Hepatocyte (in vitro differentiated cells): ENCODE measurements at regions not wholly inside any gene's neighbourhood (a gene's known extent, or its start where the extent isn't known, plus 50 kb on each side); places are given as distances from the start of the nearest gene placed in this dataset.

Source experiments
- DNase-seq: peaks from one replicate; pipeline ENCODE4 v3.0.0-alpha.2; 2016; ENCODE audit warnings: low spot score
- H2AFZ ChIP-seq: fragments of 200-600 bp; sonication (generic); 2 replicates; pipeline ENCODE4 v1.6.0; 2016; ENCODE audit warnings: antibody characterized with exemption, mild to moderate bottlenecking
- H3K27ac ChIP-seq: fragments of 200-600 bp; sonication (generic); 2 replicates; pipeline ENCODE4 v1.5.1; 2016; ENCODE audit warnings: mild to moderate bottlenecking
- H3K27me3 ChIP-seq: fragments of 200-600 bp; sonication (generic); 2 replicates; pipeline ENCODE4 v1.6.1; 2016
- H3K36me3 ChIP-seq: fragments of 200-600 bp; sonication (generic); replicated peaks from 2 replicates; pipeline ENCODE4 v1.5.1; 2016; ENCODE audit warnings: low read depth; ENCODE audit not compliant: insufficient read depth
- H3K4me1 ChIP-seq: fragments of 200-600 bp; sonication (generic); 2 replicates; pipeline ENCODE4 v1.5.1; 2016; ENCODE audit warnings: mild to moderate bottlenecking, moderate library complexity; ENCODE audit not compliant: insufficient read depth
- H3K4me2 ChIP-seq: fragments of 200-600 bp; sonication (generic); 2 replicates; pipeline ENCODE4 v1.6.0; 2016
- H3K4me3 ChIP-seq: fragments of 200-600 bp; sonication (generic); 2 replicates; pipeline ENCODE4 v1.5.1; 2016; ENCODE audit warnings: mild to moderate bottlenecking
- H3K79me2 ChIP-seq: fragments of 200-600 bp; sonication (generic); 2 replicates; pipeline ENCODE4 v1.6.0; 2017; ENCODE audit warnings: mild to moderate bottlenecking
- H3K9me2 ChIP-seq: fragments of 200-600 bp; sonication (generic); replicated peaks from 2 replicates; pipeline ENCODE4 v1.6.0; 2017; ENCODE audit warnings: mild to moderate bottlenecking; ENCODE audit not compliant: insufficient read depth
- H3K9me3 ChIP-seq: fragments of 200-600 bp; sonication (generic); 2 replicates; pipeline ENCODE4 v1.5.1; 2016; ENCODE audit warnings: low read depth, mild to moderate bottlenecking
- H4K20me1 ChIP-seq: fragments of 200-600 bp; sonication (generic); 2 replicates; pipeline ENCODE4 v1.6.0; 2016; ENCODE audit warnings: mild to moderate bottlenecking; ENCODE audit not compliant: insufficient read depth, poor library complexity, severe bottlenecking
- CTCF ChIP-seq: fragments of 200-600 bp; sonication (generic); IDR thresholded peaks from 2 replicates; pipeline ENCODE4 v1.5.1; 2016; ENCODE audit warnings: antibody characterized with exemption, mild to moderate bottlenecking; ENCODE audit not compliant: poor library complexity
- EZH2 ChIP-seq: fragments of 200-600 bp; sonication (generic); IDR thresholded peaks from 2 replicates; pipeline ENCODE4 v1.6.1; 2016; ENCODE audit warnings: antibody characterized with exemption, mild to moderate bottlenecking, borderline replicate concordance
- EZH2phosphoT487 ChIP-seq: fragments of 200-600 bp; sonication (generic); IDR thresholded peaks from one replicate; pipeline ENCODE4 v1.6.1; 2018; ENCODE audit warnings: antibody characterized with exemption, mild to moderate bottlenecking, low read depth, moderate library complexity; ENCODE audit not compliant: unreplicated experiment, severe bottlenecking
- WGBS: methylation state at CpG from one replicate; pipeline ENCODE4 v1.1.6; 2016; ENCODE audit warnings: low lambda C conversion rate; ENCODE audit errors: missing lambda C conversion rate; 5-methylcytosine and 5-hydroxymethylcytosine counted together

- Histone ChIP-seq H3K27ac (no peak overlapping the region), H2AFZ (no peak overlapping the region), H3K9me2 (peaks cover 2% of the 10 kb centered on the region), H4K20me1 (no peaks in the 10 kb centered on the region), H3K79me2 (no peaks in the 10 kb centered on the region), H3K4me3 (no peak overlapping the region), H3K27me3 (no peaks in the 10 kb centered on the region), H3K4me2 (no peak overlapping the region), H3K36me3 (no peaks in the 10 kb centered on the region), H3K9me3 (no peaks in the 10 kb centered on the region), H3K4me1 (no peaks in the 10 kb centered on the region)
- no peak for DNase-seq
- WGBS: 87% methylated on average over 2 of the region's 2 CpGs
- TF ChIP-seq EZH2 (no peak), EZH2phosphoT487 (no peak), CTCF (no peak)
Measured at GRCh38 chr5:29122306-29122705, 2071.2 kb upstream of the CDH6 start.

GRCh38 chr5:29114331-29114768 lies 2076.0 kb upstream of the CDH9 start:
- TF ChIP-seq EZH2 (no peak), CTCF (no peak), EZH2phosphoT487 (no peak)
- Histone ChIP-seq H3K9me2 (peaks cover 2% of the 10 kb centered on the region), H3K27me3 (no peaks in the 10 kb centered on the region), H3K4me3 (no peak overlapping the region), H2AFZ (no peak overlapping the region), H3K36me3 (no peaks in the 10 kb centered on the region), H3K4me1 (no peaks in the 10 kb centered on the region), H3K9me3 (no peaks in the 10 kb centered on the region), H3K79me2 (no peaks in the 10 kb centered on the region), H3K4me2 (no peak overlapping the region), H3K27ac (no peak overlapping the region), H4K20me1 (no peaks in the 10 kb centered on the region)
- no peak for DNase-seq

GRCh38 chr5:29113516-29113915 lies 2075.1 kb upstream of the CDH9 start:
- Histone ChIP-seq H3K4me1 (no peaks in the 10 kb centered on the region), H3K9me3 (no peaks in the 10 kb centered on the region), H2AFZ (no peak overlapping the region), H3K36me3 (no peaks in the 10 kb centered on the region), H4K20me1 (no peaks in the 10 kb centered on the region), H3K4me3 (no peak overlapping the region), H3K27ac (no peak overlapping the region), H3K79me2 (no peaks in the 10 kb centered on the region), H3K9me2 (peaks cover under 1% of the 10 kb centered on the region), H3K27me3 (no peaks in the 10 kb centered on the region), H3K4me2 (no peak overlapping the region)
- WGBS: 100% methylated on average over 2 of the region's 2 CpGs
- no peak for DNase-seq
- TF ChIP-seq EZH2 (no peak), CTCF (no peak), EZH2phosphoT487 (no peak)

- TF ChIP-seq EZH2 (no peak), CTCF (no peak), EZH2phosphoT487 (no peak)
Measured at GRCh38 chr5:29099585-29099984, 2061.2 kb upstream of the CDH9 start.

More at GRCh38 chr5:29099585-29099984, 2061.2 kb upstream of the CDH9 start:
- Histone ChIP-seq H3K79me2 (no peaks in the 10 kb centered on the region), H3K27me3 (no peaks in the 10 kb centered on the region), H3K9me2 (no peaks in the 10 kb centered on the region), H3K4me2 (no peak overlapping the region), H2AFZ (no peak overlapping the region), H3K4me1 (no peaks in the 10 kb centered on the region), H3K4me3 (no peak overlapping the region), H4K20me1 (no peaks in the 10 kb centered on the region), H3K36me3 (no peaks in the 10 kb centered on the region), H3K27ac (no peak overlapping the region), H3K9me3 (no peaks in the 10 kb centered on the region)
- no peak for DNase-seq
- 97% methylated on average over 3 of the region's 3 CpGs for WGBS
